Esophagus squamous epithelium (tissue), 5 donors: ENCODE measurements at regions not wholly inside any gene's neighbourhood (a gene's known extent, or its start where the extent isn't known, plus 50 kb on each side); places are given as distances from the start of the nearest gene placed in this dataset.

Experiments used
- DNase-seq: peaks from one replicate; lab custom pipeline; 2025; lab: John Stamatoyannopoulos, UW
- H3K27ac ChIP-seq, 4 donors: fragments of 200-600 bp; sonication (generic); one replicate each; pipeline ENCODE4 v1.5.1; 2016 to 2019; ENCODE audit warnings: mild to moderate bottlenecking in 1 of 4
- H3K27me3 ChIP-seq, 4 donors: fragments of 200-600 bp; sonication (generic); 1 replicate in 3 of 4; 2 replicates in 1 of 4; pipeline versions ENCODE4 v1.5.1 to v1.6.0; 2017 to 2021; ENCODE audit warnings: antibody characterized with exemption in 1 of 4
- H3K36me3 ChIP-seq, 3 donors: fragments of 200-600 bp; sonication (generic); one replicate each; pipeline ENCODE4 v1.5.1; 2016 to 2019
- H3K4me1 ChIP-seq, 3 donors: fragments of 200-600 bp; sonication (generic); one replicate each; pipeline ENCODE4 v1.5.1; 2017 to 2019
- H3K4me3 ChIP-seq, 4 donors: fragments of 200-600 bp; sonication (generic); 1 replicate in 3 of 4; 2 replicates in 1 of 4; pipeline ENCODE4 v1.5.1; 2016 to 2019; ENCODE audit warnings: mild to moderate bottlenecking in 2 of 4, moderate library complexity in 1 of 4
- H3K9me3 ChIP-seq, 3 donors: fragments of 200-600 bp; sonication (generic); one replicate each; pipeline ENCODE4 v1.5.1; 2016 to 2019
- POLR2A ChIP-seq, 4 donors: fragments of 450-650 bp; IDR thresholded peaks; one replicate each; pipeline ENCODE4 v1.6.1; 2017; ENCODE audit warnings: antibody characterized with exemption in 4 of 4, mild to moderate bottlenecking in 4 of 4, moderate library complexity in 3 of 4
- WGBS, 2 donors: methylation state at CpG; one replicate each; pipeline ENCODE4 v1.1.5; 2018; 5-methylcytosine and 5-hydroxymethylcytosine counted together
- intact Hi-C: fragments of 100-400 bp; cut with DNase I; formaldehyde crosslinking; loops from one replicate; pipeline ENCODE4 v1.15.0; 2022
- TF ChIP-seq, protein P1 (sequence below), 6 experiments: fragments of 450-650 bp in 4 of 6; fragments of 200-600 bp in 2 of 6; sonication (generic) in 2 of 6; IDR thresholded peaks; one replicate each; pipeline ENCODE4 v1.5.1; 2016 to 2019; ENCODE audit warnings: antibody characterized with exemption in 6 of 6, mild to moderate bottlenecking in 4 of 6, moderate library complexity in 4 of 6
- donor health status: DM: yes; HTN: yes; CAD: no.

DNA sequence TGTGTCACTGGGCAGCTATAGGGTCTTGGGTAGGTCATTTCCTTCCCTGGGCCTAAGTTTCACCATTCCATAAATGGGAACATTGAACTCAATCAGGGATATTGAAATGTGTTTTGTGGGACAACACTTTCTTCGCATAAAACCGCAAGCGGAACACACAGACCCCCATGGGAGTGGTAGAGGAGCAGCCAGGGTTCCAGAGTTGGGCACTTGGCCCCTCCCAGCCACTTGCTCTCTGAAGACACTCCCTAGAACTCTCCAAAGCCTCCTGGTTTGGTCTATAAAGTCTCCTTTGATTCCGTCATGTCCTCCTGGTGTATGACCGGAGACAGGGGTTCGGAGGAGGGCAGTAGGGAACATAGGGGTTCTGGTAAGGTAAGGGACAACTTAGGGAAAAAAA, 271.7 kb downstream of the UACA start:
- H3K27me3 ChIP-seq = peaks cover 0 to 37% (median 0%) of the 10 kb centered on the region in 4 donors
- intact Hi-C loops = no loop called here
- H3K4me1 ChIP-seq = peaks cover 39 to 63% (median 45%) of the 10 kb centered on the region in 3 donors
- no peak overlapping the region for H3K4me3 ChIP-seq
- TF ChIP-seq, protein P1, sequence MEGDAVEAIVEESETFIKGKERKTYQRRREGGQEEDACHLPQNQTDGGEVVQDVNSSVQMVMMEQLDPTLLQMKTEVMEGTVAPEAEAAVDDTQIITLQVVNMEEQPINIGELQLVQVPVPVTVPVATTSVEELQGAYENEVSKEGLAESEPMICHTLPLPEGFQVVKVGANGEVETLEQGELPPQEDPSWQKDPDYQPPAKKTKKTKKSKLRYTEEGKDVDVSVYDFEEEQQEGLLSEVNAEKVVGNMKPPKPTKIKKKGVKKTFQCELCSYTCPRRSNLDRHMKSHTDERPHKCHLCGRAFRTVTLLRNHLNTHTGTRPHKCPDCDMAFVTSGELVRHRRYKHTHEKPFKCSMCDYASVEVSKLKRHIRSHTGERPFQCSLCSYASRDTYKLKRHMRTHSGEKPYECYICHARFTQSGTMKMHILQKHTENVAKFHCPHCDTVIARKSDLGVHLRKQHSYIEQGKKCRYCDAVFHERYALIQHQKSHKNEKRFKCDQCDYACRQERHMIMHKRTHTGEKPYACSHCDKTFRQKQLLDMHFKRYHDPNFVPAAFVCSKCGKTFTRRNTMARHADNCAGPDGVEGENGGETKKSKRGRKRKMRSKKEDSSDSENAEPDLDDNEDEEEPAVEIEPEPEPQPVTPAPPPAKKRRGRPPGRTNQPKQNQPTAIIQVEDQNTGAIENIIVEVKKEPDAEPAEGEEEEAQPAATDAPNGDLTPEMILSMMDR (IDR thresholded peaks at IDR 0.05) = no peak
- no peak for TF ChIP-seq POLR2A (IDR thresholded peaks at IDR 0.05)
- no peaks in the 10 kb centered on the region for H3K36me3 ChIP-seq
- H3K27ac ChIP-seq = no peak overlapping the region
- H3K9me3 ChIP-seq = no peaks in the 10 kb centered on the region
- no peak for DNase-seq
- 83 to 98% methylated on average over 3 to 5 of the region's 6 CpGs for WGBS, 2 donors

DNA sequence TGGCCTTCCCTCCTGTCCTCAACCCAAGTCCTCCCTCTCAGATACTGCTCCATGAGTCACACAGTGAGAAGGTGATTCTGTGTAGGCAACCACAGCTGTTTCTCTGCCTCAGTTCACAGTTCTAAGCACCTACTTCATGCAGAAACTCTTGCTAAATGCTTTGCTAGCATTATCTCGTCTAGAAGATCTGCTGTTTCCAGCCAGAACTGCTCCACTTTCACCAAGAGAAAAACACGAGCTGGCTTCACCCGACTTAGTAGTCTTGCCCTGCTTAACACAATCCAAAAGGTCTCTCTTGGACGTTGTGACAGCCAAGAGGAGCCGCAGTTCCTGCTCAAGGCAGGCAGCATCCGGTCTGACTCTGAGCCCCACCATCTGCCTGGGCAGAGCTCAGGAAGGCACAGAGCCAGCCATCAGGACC, 272.1 kb downstream of the UACA start:
- H3K4me3 ChIP-seq = no peak overlapping the region
- H3K4me1 ChIP-seq = peaks cover 35 to 59% (median 45%) of the 10 kb centered on the region in 3 donors

GRCh38 chr15:70490838-70491155, 272.6 kb downstream of the UACA start:
- intact Hi-C loops = no loop called here
- Histone ChIP-seq H3K4me3 (no peak overlapping the region), H3K9me3 (no peaks in the 10 kb centered on the region), H3K4me1 (peaks cover 32 to 55% (median 42%) of the 10 kb centered on the region in 3 donors), H3K36me3 (no peaks in the 10 kb centered on the region), H3K27me3 (peaks cover 0 to 38% (median 0%) of the 10 kb centered on the region in 4 donors), H3K27ac (no peak overlapping the region)
- WGBS, 2 donors = 33 to 83% methylated on average over 2 to 6 of the region's 7 CpGs
- DNase-seq = no peak
- TF ChIP-seq, protein P1 (IDR thresholded peaks at IDR 0.05) = no peak
- no peak for TF ChIP-seq POLR2A (IDR thresholded peaks at IDR 0.05)

More for the DNA sequence above, 272.1 kb downstream of the UACA start:
- 67% methylated on average over 6 of the region's 6 CpGs for WGBS, 2 donors
- H3K27ac ChIP-seq = no peak overlapping the region
- TF ChIP-seq, protein P1 (IDR thresholded peaks at IDR 0.05) = no peak
- TF ChIP-seq POLR2A (IDR thresholded peaks at IDR 0.05) = no peak
- no peaks in the 10 kb centered on the region for H3K9me3 ChIP-seq
- intact Hi-C loops = no loop called here
- H3K27me3 ChIP-seq = peaks cover 0 to 38% (median 0%) of the 10 kb centered on the region in 4 donors
- H3K36me3 ChIP-seq = no peaks in the 10 kb centered on the region
- no peak for DNase-seq

GRCh38 chr15:70490148-70490837, 273.1 kb downstream of the UACA start:
- Histone ChIP-seq H3K27me3 (peaks cover 0 to 38% (median 0%) of the 10 kb centered on the region in 4 donors), H3K4me3 (no peak overlapping the region), H3K9me3 (no peaks in the 10 kb centered on the region), H3K4me1 (peaks cover 27 to 50% (median 37%) of the 10 kb centered on the region in 3 donors), H3K27ac (no peak overlapping the region), H3K36me3 (no peaks in the 10 kb centered on the region)
- TF ChIP-seq, protein P1 (IDR thresholded peaks at IDR 0.05) = no peak
- no peak for TF ChIP-seq POLR2A (IDR thresholded peaks at IDR 0.05)
- intact Hi-C loops = no loop called here
- no peak for DNase-seq
- WGBS, 2 donors = 50 to 83% methylated on average over 2 to 6 of the region's 11 CpGs
